ENCODE measurements at regions not wholly inside any gene's neighbourhood (a gene's known extent, or its start where the extent isn't known, plus 50 kb on each side); places are given as distances from the start of the nearest gene placed in this dataset.
A peak's percentile ranks its signal among the peaks of the same experiment; 100 is the strongest.

- Histone ChIP-seq H3K4me1 (ENCODE audit: control insufficient read depth, insufficient read depth, low read length, unreplicated experiment) (no peaks in the 10 kb centered on the region), H3K4me3 (ENCODE audit: low read depth, low read length) (no peak overlapping the region), H3K79me2 (ENCODE audit: control insufficient read depth, insufficient read depth, low read length, unreplicated experiment) (no peaks in the 10 kb centered on the region), H3K36me3 (ENCODE audit: insufficient read depth, low read length) (0 out of 2 replicates have a peak, but pooled peaks cover 5% of the 10 kb centered on the region), H3K27me3 (ENCODE audit: insufficient read depth, low read length) (no peaks in the 10 kb centered on the region), H2AFZ (ENCODE audit: low read length, unreplicated experiment) (no peak overlapping the region), H3K27ac (ENCODE audit: low read depth, low read length) (no peak overlapping the region)
These were observed 168.3 kb upstream of the JAG1 start for GRCh38 chr20:10842116-10842515.

GRCh38 chr20:10843146-10843711, 169.4 kb upstream of the JAG1 start:
- H3K4me1 ChIP-seq (ENCODE audit: control insufficient read depth, insufficient read depth, low read length, unreplicated experiment) = no peaks in the 10 kb centered on the region
- no peak overlapping the region for H2AFZ ChIP-seq (ENCODE audit: low read length, unreplicated experiment)
- no peaks in the 10 kb centered on the region for H3K79me2 ChIP-seq (ENCODE audit: control insufficient read depth, insufficient read depth, low read length, unreplicated experiment)
- 0 out of 2 replicates have a peak, but pooled peaks cover 5% of the 10 kb centered on the region for H3K36me3 ChIP-seq (ENCODE audit: insufficient read depth, low read length)
- H3K27me3 ChIP-seq (ENCODE audit: insufficient read depth, low read length) = no peaks in the 10 kb centered on the region
- H3K27ac ChIP-seq (ENCODE audit: low read depth, low read length) = no peak overlapping the region
- no peak overlapping the region for H3K4me3 ChIP-seq (ENCODE audit: low read depth, low read length)

- Histone ChIP-seq H2AFZ (ENCODE audit: low read length, unreplicated experiment) (no peak overlapping the region), H3K27ac (ENCODE audit: low read depth, low read length) (no peak overlapping the region)
These were observed 173.0 kb upstream of the JAG1 start for GRCh38 chr20:10846766-10847165.

GRCh38 chr20:10848810-10849370, 175.1 kb upstream of the JAG1 start:
- H3K4me3 ChIP-seq (ENCODE audit: low read depth, low read length) = no peak overlapping the region
- H3K27me3 ChIP-seq (ENCODE audit: insufficient read depth, low read length) = no peaks in the 10 kb centered on the region
- H2AFZ ChIP-seq (ENCODE audit: low read length, unreplicated experiment) = peak overlapping the region; percentile 80
- H3K79me2 ChIP-seq (ENCODE audit: control insufficient read depth, insufficient read depth, low read length, unreplicated experiment) = no peaks in the 10 kb centered on the region
- H3K27ac ChIP-seq (ENCODE audit: low read depth, low read length) = peak overlapping the region; percentile 43
- no peaks in the 10 kb centered on the region for H3K36me3 ChIP-seq (ENCODE audit: insufficient read depth, low read length)
- H3K4me1 ChIP-seq (ENCODE audit: control insufficient read depth, insufficient read depth, low read length, unreplicated experiment) = peaks cover 11% of the 10 kb centered on the region

More at GRCh38 chr20:10846766-10847165, 173.0 kb upstream of the JAG1 start:
- H3K36me3 ChIP-seq (ENCODE audit: insufficient read depth, low read length) = no peaks in the 10 kb centered on the region
- H3K4me3 ChIP-seq (ENCODE audit: low read depth, low read length) = no peak overlapping the region
- H3K4me1 ChIP-seq (ENCODE audit: control insufficient read depth, insufficient read depth, low read length, unreplicated experiment) = peaks cover 11% of the 10 kb centered on the region
- no peaks in the 10 kb centered on the region for H3K79me2 ChIP-seq (ENCODE audit: control insufficient read depth, insufficient read depth, low read length, unreplicated experiment)
- no peaks in the 10 kb centered on the region for H3K27me3 ChIP-seq (ENCODE audit: insufficient read depth, low read length)

- Histone ChIP-seq H3K27me3 (ENCODE audit: insufficient read depth, low read length) (no peaks in the 10 kb centered on the region), H3K4me3 (ENCODE audit: low read depth, low read length) (no peak overlapping the region), H3K36me3 (ENCODE audit: insufficient read depth, low read length) (no peaks in the 10 kb centered on the region), H3K79me2 (ENCODE audit: control insufficient read depth, insufficient read depth, low read length, unreplicated experiment) (no peaks in the 10 kb centered on the region), H3K27ac (ENCODE audit: low read depth, low read length) (no peak overlapping the region), H2AFZ (ENCODE audit: low read length, unreplicated experiment) (no peak overlapping the region), H3K4me1 (ENCODE audit: control insufficient read depth, insufficient read depth, low read length, unreplicated experiment) (peaks cover 36% of the 10 kb centered on the region)
These were observed 179.4 kb upstream of the JAG1 start for GRCh38 chr20:10853176-10853575.

- Histone ChIP-seq H3K4me1 (ENCODE audit: control insufficient read depth, insufficient read depth, low read length, unreplicated experiment) (peaks cover 32% of the 10 kb centered on the region), H3K27ac (ENCODE audit: low read depth, low read length) (no peak overlapping the region), H3K4me3 (ENCODE audit: low read depth, low read length) (no peak overlapping the region), H3K79me2 (ENCODE audit: control insufficient read depth, insufficient read depth, low read length, unreplicated experiment) (no peaks in the 10 kb centered on the region), H3K27me3 (ENCODE audit: insufficient read depth, low read length) (no peaks in the 10 kb centered on the region), H2AFZ (ENCODE audit: low read length, unreplicated experiment) (no peak overlapping the region), H3K36me3 (ENCODE audit: insufficient read depth, low read length) (no peaks in the 10 kb centered on the region)
These were observed 179.9 kb upstream of the JAG1 start for GRCh38 chr20:10853731-10854130.

- H3K36me3 ChIP-seq (ENCODE audit: insufficient read depth, low read length) = no peaks in the 10 kb centered on the region
These were observed 181.2 kb upstream of the JAG1 start for GRCh38 chr20:10854976-10855375.

GRCh38 chr20:10855778-10856177, 182.0 kb upstream of the JAG1 start:
- Histone ChIP-seq H3K27me3 (ENCODE audit: insufficient read depth, low read length) (no peaks in the 10 kb centered on the region), H3K4me1 (ENCODE audit: control insufficient read depth, insufficient read depth, low read length, unreplicated experiment) (peaks cover 26% of the 10 kb centered on the region), H2AFZ (ENCODE audit: low read length, unreplicated experiment) (no peak overlapping the region), H3K4me3 (ENCODE audit: low read depth, low read length) (no peak overlapping the region), H3K27ac (ENCODE audit: low read depth, low read length) (no peak overlapping the region), H3K79me2 (ENCODE audit: control insufficient read depth, insufficient read depth, low read length, unreplicated experiment) (no peaks in the 10 kb centered on the region), H3K36me3 (ENCODE audit: insufficient read depth, low read length) (no peaks in the 10 kb centered on the region)

More at GRCh38 chr20:10854976-10855375, 181.2 kb upstream of the JAG1 start:
- H2AFZ ChIP-seq (ENCODE audit: low read length, unreplicated experiment) = no peak overlapping the region
- no peaks in the 10 kb centered on the region for H3K79me2 ChIP-seq (ENCODE audit: control insufficient read depth, insufficient read depth, low read length, unreplicated experiment)
- no peaks in the 10 kb centered on the region for H3K27me3 ChIP-seq (ENCODE audit: insufficient read depth, low read length)
- no peak overlapping the region for H3K4me3 ChIP-seq (ENCODE audit: low read depth, low read length)
- H3K4me1 ChIP-seq (ENCODE audit: control insufficient read depth, insufficient read depth, low read length, unreplicated experiment) = peaks cover 25% of the 10 kb centered on the region
- no peak overlapping the region for H3K27ac ChIP-seq (ENCODE audit: low read depth, low read length)

GRCh38 chr20:10856237-10857015, 182.6 kb upstream of the JAG1 start:
- Histone ChIP-seq H3K36me3 (ENCODE audit: insufficient read depth, low read length) (no peaks in the 10 kb centered on the region), H3K4me3 (ENCODE audit: low read depth, low read length) (no peak overlapping the region), H3K4me1 (ENCODE audit: control insufficient read depth, insufficient read depth, low read length, unreplicated experiment) (peaks cover 32% of the 10 kb centered on the region), H3K27ac (ENCODE audit: low read depth, low read length) (peak overlapping the region; percentile 30; the same call in 1 of the 2 replicates), H3K27me3 (ENCODE audit: insufficient read depth, low read length) (no peaks in the 10 kb centered on the region), H3K79me2 (ENCODE audit: control insufficient read depth, insufficient read depth, low read length, unreplicated experiment) (no peaks in the 10 kb centered on the region), H2AFZ (ENCODE audit: low read length, unreplicated experiment) (no peak overlapping the region)

GRCh38 chr20:10857352-10858070, 183.7 kb upstream of the JAG1 start:
- H3K4me1 ChIP-seq (ENCODE audit: control insufficient read depth, insufficient read depth, low read length, unreplicated experiment) = peaks cover 40% of the 10 kb centered on the region
- no peaks in the 10 kb centered on the region for H3K36me3 ChIP-seq (ENCODE audit: insufficient read depth, low read length)
- H3K27ac ChIP-seq (ENCODE audit: low read depth, low read length) = peak overlapping the region; percentile 61
- no peaks in the 10 kb centered on the region for H3K27me3 ChIP-seq (ENCODE audit: insufficient read depth, low read length)
- H2AFZ ChIP-seq (ENCODE audit: low read length, unreplicated experiment) = no peak overlapping the region
- no peaks in the 10 kb centered on the region for H3K79me2 ChIP-seq (ENCODE audit: control insufficient read depth, insufficient read depth, low read length, unreplicated experiment)
- no peak overlapping the region for H3K4me3 ChIP-seq (ENCODE audit: low read depth, low read length)
